H9 (cell line): ENCODE measurements at regions not wholly inside any gene's neighbourhood (a gene's known extent, or its start where the extent isn't known, plus 50 kb on each side); places are given as distances from the start of the nearest gene placed in this dataset.

Experiments used
- DNase-seq: peaks from one replicate; pipeline ENCODE4 v3.0.0-alpha.2; 2017
- H2AFZ ChIP-seq: one replicate; pipeline ENCODE4 v1.6.1; 2013; ENCODE audit warnings: mild to moderate bottlenecking, low read length, control low read depth, moderate library complexity
- H2AK5ac ChIP-seq: 2 replicates; pipeline ENCODE4 v1.6.1; 2013; ENCODE audit warnings: low read length, control low read depth, mixed read lengths; ENCODE audit not compliant: insufficient read length
- H2BK120ac ChIP-seq: one replicate; pipeline ENCODE4 v1.6.1; 2013; ENCODE audit warnings: low read depth, mild to moderate bottlenecking, low read length, control low read depth, inconsistent platforms; ENCODE audit not compliant: poor library complexity, severe bottlenecking
- H2BK12ac ChIP-seq: 2 replicates; pipeline ENCODE4 v1.6.1; 2013; ENCODE audit warnings: low read length, control low read depth, mixed read lengths, low read depth; ENCODE audit not compliant: insufficient read length
- H2BK15ac ChIP-seq: 2 replicates; pipeline ENCODE4 v1.6.1; 2013; ENCODE audit warnings: low read depth, low read length, control low read depth
- H2BK20ac ChIP-seq: one replicate; pipeline ENCODE4 v1.6.1; 2013; ENCODE audit warnings: low read depth, mild to moderate bottlenecking, low read length, control low read depth, inconsistent platforms; ENCODE audit not compliant: poor library complexity, severe bottlenecking
- H2BK5ac ChIP-seq: 2 replicates; pipeline ENCODE4 v1.6.1; 2013; ENCODE audit warnings: low read length, control low read depth, mixed read lengths; ENCODE audit not compliant: insufficient read length
- H3K14ac ChIP-seq: 2 replicates; pipeline ENCODE4 v1.6.1; 2013; ENCODE audit warnings: low read length, control low read depth; ENCODE audit not compliant: insufficient read depth
- H3K18ac ChIP-seq: 2 replicates; pipeline ENCODE4 v1.6.1; 2013; ENCODE audit warnings: low read depth, mild to moderate bottlenecking, mixed read lengths, low read length, control low read depth; ENCODE audit not compliant: insufficient read length
- H3K23ac ChIP-seq: 2 replicates; pipeline ENCODE4 v1.6.1; 2013; ENCODE audit warnings: low read length, control low read depth, mixed read lengths, low read depth; ENCODE audit not compliant: insufficient read length
- H3K23me2 ChIP-seq: 2 replicates; pipeline ENCODE4 v1.6.1; 2013; ENCODE audit warnings: low read depth, mild to moderate bottlenecking, mixed read lengths, low read length, control low read depth; ENCODE audit not compliant: insufficient read length, poor library complexity, severe bottlenecking
- H3K27ac ChIP-seq: 2 replicates; pipeline ENCODE4 v1.5.1; 2013; ENCODE audit warnings: low read length, control low read depth, mixed read lengths, low read depth; ENCODE audit not compliant: insufficient read length
- H3K27me3 ChIP-seq: 2 replicates; pipeline ENCODE4 v1.6.1; 2013; ENCODE audit warnings: low read length, control low read depth, inconsistent platforms; ENCODE audit not compliant: insufficient read depth
- H3K4ac ChIP-seq: 2 replicates; pipeline ENCODE4 v1.6.1; 2013; ENCODE audit warnings: low read depth, mild to moderate bottlenecking, control low read depth, inconsistent platforms, low read length, moderate library complexity
- H3K4me1 ChIP-seq: 2 replicates; pipeline ENCODE4 v1.6.1; 2013; ENCODE audit warnings: low read length, control low read depth, inconsistent platforms; ENCODE audit not compliant: insufficient read depth
- H3K4me2 ChIP-seq: 2 replicates; pipeline ENCODE4 v1.6.1; 2013; ENCODE audit warnings: low read length, control low read depth, mixed read lengths; ENCODE audit not compliant: insufficient read length, insufficient read depth
- H3K56ac ChIP-seq: 2 replicates; pipeline ENCODE4 v1.6.1; 2013; ENCODE audit warnings: low read depth, mild to moderate bottlenecking, mixed read lengths, low read length, control low read depth; ENCODE audit not compliant: insufficient read length
- H3K79me1 ChIP-seq: 2 replicates; pipeline ENCODE4 v1.6.1; 2013; ENCODE audit warnings: low read depth, mild to moderate bottlenecking, moderate library complexity, low read length, control low read depth, inconsistent platforms; ENCODE audit not compliant: insufficient read depth, poor library complexity, severe bottlenecking
- H3K79me2 ChIP-seq: 2 replicates; pipeline ENCODE4 v1.6.1; 2013; ENCODE audit warnings: low read length, control low read depth, inconsistent platforms; ENCODE audit not compliant: insufficient read depth
- H3K9ac ChIP-seq: 2 replicates; pipeline ENCODE4 v1.6.1; 2013; ENCODE audit warnings: low read length, control low read depth, mixed read lengths; ENCODE audit not compliant: insufficient read length; ENCODE audit errors: extremely low read depth
- H3K9me3 ChIP-seq: one replicate; pipeline ENCODE4 v1.6.1; 2013; ENCODE audit warnings: low read depth, low read length, inconsistent platforms; ENCODE audit not compliant: control insufficient read depth
- H3T11ph ChIP-seq: one replicate; pipeline ENCODE4 v1.6.1; 2013; ENCODE audit warnings: mild to moderate bottlenecking, low read length, control low read depth, inconsistent platforms
- H4K20me1 ChIP-seq: one replicate; pipeline ENCODE4 v1.6.1; 2013; ENCODE audit not compliant: control insufficient read depth, insufficient read length, insufficient read depth
- H4K5ac ChIP-seq: 2 replicates; pipeline ENCODE4 v1.6.1; 2013; ENCODE audit warnings: low read depth, mild to moderate bottlenecking, mixed read lengths, low read length, control low read depth; ENCODE audit not compliant: insufficient read length
- H4K8ac ChIP-seq: replicated peaks from 2 replicates; pipeline ENCODE4 v1.6.1; 2013; ENCODE audit warnings: low read length, control low read depth, mixed read lengths, low read depth; ENCODE audit not compliant: insufficient read length
- H4K91ac ChIP-seq: 2 replicates; pipeline ENCODE4 v1.6.1; 2013; ENCODE audit warnings: low read depth, mild to moderate bottlenecking, moderate library complexity, mixed read lengths, low read length, control low read depth; ENCODE audit not compliant: insufficient read length
- H3K27ac Mint-ChIP-seq, 3 experiments: 2 replicates in 2 of 3; 3 replicates in 1 of 3; pipeline ENCODE4 v1.8.0; 2020 to 2021; ENCODE audit warnings: mixed read lengths in 3 of 3, mild to moderate bottlenecking in 1 of 3, moderate library complexity in 1 of 3
- H3K27me3 Mint-ChIP-seq: 2 replicates; pipeline ENCODE4 v1.8.0; 2021; ENCODE audit warnings: low read depth, mild to moderate bottlenecking, moderate library complexity, mixed read lengths
- H3K36me3 Mint-ChIP-seq, 3 experiments: 2 replicates in 2 of 3; 3 replicates in 1 of 3; pipeline ENCODE4 v1.8.0; 2020 to 2021; ENCODE audit warnings: low read depth in 3 of 3, mixed read lengths in 3 of 3; ENCODE audit not compliant: insufficient read depth in 1 of 3
- H3K4me1 Mint-ChIP-seq, 2 experiments: 2 replicates each; pipeline ENCODE4 v1.8.0; 2020; ENCODE audit warnings: mixed read lengths in 2 of 2
- H3K4me3 Mint-ChIP-seq, 2 experiments: 2 replicates in 1 of 2; 3 replicates in 1 of 2; pipeline ENCODE4 v1.8.0; 2020 to 2021; ENCODE audit warnings: mild to moderate bottlenecking in 2 of 2, mixed read lengths in 2 of 2, moderate library complexity in 1 of 2
- H3K9me3 Mint-ChIP-seq, 2 experiments: 2 replicates in 1 of 2; 3 replicates in 1 of 2; pipeline ENCODE4 v1.8.0; 2020; ENCODE audit warnings: mild to moderate bottlenecking in 2 of 2, mixed read lengths in 2 of 2, moderate library complexity in 1 of 2
- CTCF ChIP-seq: fragments of 200-600 bp; sonication (generic); conservative IDR thresholded peaks from 3 replicates; pipeline ENCODE4 v1.8.0; 2021; ENCODE audit warnings: antibody characterized with exemption, mild to moderate bottlenecking
- WGBS: extraction: QIAGEN DNeasy Blood & Tissue Kit; methylation state at CpG from one replicate; pipeline ENCODE4 v1.1.7; 2013; ENCODE audit warnings: missing lambda C conversion rate, low lambda C conversion rate, mixed read lengths; ENCODE audit not compliant: insufficient read length; ENCODE audit errors: extremely low coverage; 5-methylcytosine and 5-hydroxymethylcytosine counted together

GRCh38 chr2:47631792-47632398, 61.1 kb upstream of the KCNK12 start:
- no peak overlapping the region for H3K27ac ChIP-seq
- H2BK5ac ChIP-seq = no peak overlapping the region
- no peak overlapping the region for H2BK12ac ChIP-seq
- H3K9me3 ChIP-seq = no peaks in the 10 kb centered on the region
- WGBS = no CpG with 5 or more reads among the region's 12 CpGs
- no peak overlapping the region for H4K8ac ChIP-seq
- H3K9me3 Mint-ChIP-seq = no peaks in the 10 kb centered on the region
- no peaks in the 10 kb centered on the region; the same call in 1 of the 2 replicates for H3K27me3 Mint-ChIP-seq
- H4K5ac ChIP-seq = no peak overlapping the region
- peaks cover 36 to 55% of the 10 kb centered on the region in 2 experiments for H3K4me1 Mint-ChIP-seq
- no peak overlapping the region for H3K4me2 ChIP-seq
- no peaks in the 10 kb centered on the region for H3K23me2 ChIP-seq
- no peaks in the 10 kb centered on the region for H3K79me2 ChIP-seq
- no peak for TF ChIP-seq CTCF
- no peak overlapping the region for H3T11ph ChIP-seq
- H3K56ac ChIP-seq = no peak overlapping the region
- H3K27ac Mint-ChIP-seq = peak overlapping the region in 1 of 3 experiments; percentile 59; a peak in 2 of 7 replicates
- H4K20me1 ChIP-seq = no peaks in the 10 kb centered on the region
- H3K4ac ChIP-seq = no peak overlapping the region
- no peak overlapping the region for H3K9ac ChIP-seq
- no peak overlapping the region for H3K18ac ChIP-seq
- H2BK120ac ChIP-seq = no peak overlapping the region
- H3K79me1 ChIP-seq = no peaks in the 10 kb centered on the region
- H3K4me3 Mint-ChIP-seq = no peak overlapping the region
- H2BK20ac ChIP-seq = no peak overlapping the region
- H3K27me3 ChIP-seq = no peaks in the 10 kb centered on the region
- H3K36me3 Mint-ChIP-seq = no peaks in the 10 kb centered on the region; a peak in 1 of 7 replicates
- H2AFZ ChIP-seq = no peak overlapping the region
- H4K91ac ChIP-seq = no peak overlapping the region
- no peak for DNase-seq
- no peak overlapping the region for H2BK15ac ChIP-seq
- H2AK5ac ChIP-seq = no peak overlapping the region
- peaks cover 8% of the 10 kb centered on the region; the same call in 1 of the 2 replicates for H3K4me1 ChIP-seq
- no peak overlapping the region for H3K23ac ChIP-seq
- no peak overlapping the region for H3K14ac ChIP-seq
